Stimulated activated CD4-positive, alpha-beta T cell treated with anti-CD3 and anti-CD28 coated beads, Interleukin-12 subunit alpha, Interleukin-12 subunit beta, amount 100 ng/mL, for 4 hours (primary cell): ENCODE measurements at regions not wholly inside any gene's neighbourhood (a gene's known extent, or its start where the extent isn't known, plus 50 kb on each side); places are given as distances from the start of the nearest gene placed in this dataset.
"Not testable (repeated sequence)": the region's sequence is repeated elsewhere in the genome, so short reads cannot be mapped to it uniquely, and the experiment has no call there.

ENCODE experiments used
- DNase-seq: peaks from one replicate; pipeline ENCODE4 v3.0.0-alpha.2; 2020

DNA sequence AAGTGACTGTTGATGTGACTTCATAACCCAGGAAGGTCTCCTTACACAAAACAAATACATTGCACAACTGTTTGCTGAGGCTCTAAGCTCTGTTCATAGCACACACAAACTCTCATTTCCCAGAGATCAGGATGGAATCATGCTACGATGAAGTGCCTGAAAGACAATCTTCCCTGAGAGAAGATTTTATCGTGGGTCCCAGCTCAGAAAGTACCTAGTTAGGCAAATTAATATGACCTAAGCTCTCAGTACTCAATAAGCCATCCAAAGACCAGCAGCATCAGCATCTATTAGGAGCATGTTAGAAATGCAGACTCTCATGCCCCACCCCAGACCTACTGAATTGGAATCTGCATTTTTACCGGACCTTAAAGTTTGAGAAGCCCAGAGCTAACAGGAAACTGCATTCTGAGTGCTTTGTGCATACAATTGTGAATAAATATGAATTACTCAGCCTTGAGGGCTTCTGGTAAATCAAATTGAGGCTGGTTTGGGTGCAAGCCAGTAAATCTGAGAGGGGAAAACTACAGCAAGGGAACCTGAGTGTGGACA is 161.5 kb upstream of the C2CD4B start:
- no peak for DNase-seq

DNA sequence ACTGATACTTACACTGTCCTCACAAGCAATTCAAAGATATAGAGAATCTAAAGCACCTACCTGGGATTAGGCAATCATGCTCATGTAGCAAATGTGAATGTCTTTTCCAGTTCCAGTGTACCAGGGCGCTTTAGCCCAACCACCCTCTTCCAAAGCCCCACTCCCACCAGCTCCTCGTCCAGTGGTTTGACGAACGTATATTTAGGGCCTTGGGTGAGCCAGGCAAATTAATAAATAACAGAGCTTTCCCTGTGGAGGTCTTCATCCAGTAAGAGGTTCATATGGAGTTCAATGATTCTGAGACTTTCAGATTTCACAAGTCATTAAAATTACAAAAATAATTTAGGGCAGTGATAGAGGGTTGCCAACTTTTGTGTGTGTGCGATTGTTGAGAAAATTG is 162.3 kb upstream of the C2CD4B start:
- DNase-seq = no peak

DNA sequence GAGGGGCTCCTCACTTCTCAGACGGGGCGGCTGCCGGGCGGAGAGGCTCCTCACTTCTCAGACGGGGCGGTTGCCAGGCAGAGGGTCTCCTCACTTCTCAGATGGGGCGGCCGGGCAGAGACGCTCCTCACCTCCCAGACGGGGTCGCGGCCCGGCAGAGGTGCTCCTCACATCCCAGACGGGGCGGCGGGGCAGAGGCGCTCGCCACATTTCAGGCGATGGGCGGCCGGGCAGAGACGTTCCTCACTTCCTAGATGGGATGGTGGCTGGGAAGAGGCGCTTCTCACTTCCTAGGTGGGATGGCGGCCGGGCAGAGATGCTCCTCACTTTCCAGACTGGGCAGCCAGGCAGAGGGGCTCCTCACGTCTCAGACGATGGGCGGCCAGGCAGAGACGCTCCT is 167.4 kb upstream of the C2CD4B start:
- DNase-seq = not testable (repeated sequence)

DNA sequence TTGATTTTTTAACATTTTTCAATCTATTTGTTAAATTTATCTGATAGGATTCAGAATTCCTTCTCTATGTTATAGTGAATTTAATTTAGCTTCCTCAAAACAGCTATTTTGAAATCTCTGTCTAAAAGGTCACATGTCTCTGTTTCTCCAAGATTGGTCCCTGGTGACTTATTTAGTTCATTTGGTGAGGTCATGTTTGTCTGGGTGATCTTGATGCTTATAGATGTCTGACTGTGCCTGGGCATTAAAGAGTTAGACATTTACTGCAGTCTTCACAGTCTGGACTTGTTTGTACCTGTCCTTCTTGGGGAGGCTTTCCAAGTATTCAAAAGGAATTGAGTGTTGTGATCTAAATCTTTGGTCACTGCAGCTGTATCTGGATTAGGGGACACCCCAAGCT is 169.5 kb upstream of the C2CD4B start:
- DNase-seq = no peak

DNA sequence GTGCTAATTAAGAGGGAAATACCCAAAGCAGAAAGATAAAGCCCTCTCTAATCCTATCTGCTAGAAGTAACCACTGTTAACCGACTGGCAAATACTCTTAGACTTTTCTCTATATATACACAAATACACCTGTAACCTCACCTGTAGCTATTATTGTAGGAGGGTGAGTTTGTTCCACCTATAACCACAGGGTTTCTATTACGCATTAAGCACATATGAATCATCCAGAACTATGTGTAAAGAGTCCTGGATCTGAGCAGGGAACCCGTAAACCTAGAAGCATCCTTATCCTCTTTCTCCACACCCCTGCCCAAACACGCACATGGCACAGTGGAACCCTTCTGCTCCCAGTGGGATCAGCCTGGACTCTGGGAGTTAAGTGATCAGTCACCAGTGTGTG is 172.8 kb upstream of the C2CD4B start:
- DNase-seq = no peak

DNA sequence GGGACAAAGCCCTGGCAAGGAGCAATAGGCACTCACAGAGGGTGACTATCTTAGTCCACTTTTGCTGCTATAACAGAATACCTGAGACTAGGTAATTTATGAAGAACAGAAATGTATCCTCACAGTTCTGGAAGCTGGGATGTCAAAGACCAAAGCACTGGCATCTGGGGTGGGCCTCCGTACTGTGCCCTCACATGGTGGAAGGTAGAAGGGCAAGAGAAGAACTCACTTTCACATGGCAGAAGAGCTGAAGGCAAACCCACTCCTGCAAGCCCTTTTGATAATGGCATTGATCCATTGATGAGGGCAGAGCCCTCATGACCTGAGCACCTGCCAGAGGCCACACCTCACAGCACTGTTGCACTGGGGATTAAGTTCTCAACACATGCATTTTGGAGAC is 173.4 kb upstream of the C2CD4B start:
- DNase-seq = no peak

DNA sequence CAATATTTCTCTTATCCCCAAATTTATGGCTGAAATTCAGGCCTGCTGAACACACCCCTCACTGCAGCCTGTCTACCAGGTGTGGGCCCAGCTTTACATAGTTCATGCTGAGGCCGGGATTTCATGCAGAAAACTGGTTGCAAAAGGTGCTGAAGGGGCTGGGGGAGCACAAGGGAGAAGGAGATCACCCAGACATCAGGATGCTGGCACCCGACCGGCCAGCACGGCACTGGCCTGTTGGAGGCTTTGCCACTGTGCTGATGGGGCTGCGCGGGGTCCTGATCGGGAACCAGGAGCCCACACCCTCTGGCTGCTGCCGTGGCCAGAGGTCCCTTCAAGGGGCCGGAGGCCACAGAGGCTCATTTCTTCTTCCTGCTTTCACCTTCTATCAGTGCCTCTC is 177.9 kb upstream of the C2CD4B start:
- DNase-seq = no peak

DNA sequence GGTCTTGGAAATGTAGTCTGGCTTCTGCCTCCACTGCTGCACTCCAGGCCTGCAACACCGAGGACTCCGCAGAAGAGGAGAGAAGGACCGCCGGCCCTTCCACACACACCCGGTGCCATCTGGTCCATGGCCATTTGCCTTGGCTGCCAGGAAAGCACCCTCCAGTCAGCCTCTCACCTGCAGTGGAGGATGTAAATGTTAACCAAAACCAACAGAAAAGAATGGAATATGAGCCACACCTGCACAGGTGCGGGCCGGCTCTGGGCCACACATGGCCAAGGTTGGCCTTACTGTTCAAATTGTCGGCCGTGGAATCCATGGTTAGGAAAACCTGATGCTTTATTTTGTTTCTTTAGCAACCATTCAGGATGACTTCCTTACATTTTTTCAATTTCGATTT is 178.3 kb upstream of the C2CD4B start:
- no peak for DNase-seq

DNA sequence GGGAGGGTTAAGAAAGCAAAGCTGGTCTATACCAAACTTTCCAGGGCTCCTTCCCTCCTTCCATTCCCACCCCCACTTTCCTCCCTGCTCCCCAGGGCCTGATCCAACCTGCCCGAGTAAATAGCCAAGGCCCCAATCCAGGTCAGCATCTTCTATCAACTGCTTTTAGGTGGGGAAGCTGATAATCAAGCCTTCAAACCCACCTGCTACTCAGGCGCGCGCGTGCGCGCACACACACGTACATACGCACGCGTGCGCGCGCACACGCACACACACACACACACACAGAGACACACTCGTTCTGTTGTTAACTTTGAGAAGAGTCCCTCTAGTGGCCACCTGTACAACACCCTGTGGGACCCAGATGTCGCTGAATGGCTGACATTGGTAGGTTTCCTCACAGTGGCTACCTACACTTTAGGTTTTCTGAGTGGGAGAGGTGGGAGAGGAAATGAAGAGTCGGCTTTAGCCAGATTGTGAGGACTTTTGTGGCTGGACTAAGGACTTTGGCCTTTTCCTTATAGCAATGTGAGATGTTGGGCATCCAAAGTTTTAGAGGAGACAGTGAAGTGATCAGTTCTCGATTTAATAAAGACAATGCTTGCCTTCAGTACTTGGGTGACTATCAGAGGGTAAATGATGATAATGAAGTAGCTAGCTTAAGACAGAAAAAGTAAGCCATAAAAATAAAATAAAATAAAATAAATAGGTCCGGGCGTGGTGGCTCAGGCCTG is 179.9 kb upstream of the C2CD4B start:
- peak; percentile 22 for DNase-seq

DNA sequence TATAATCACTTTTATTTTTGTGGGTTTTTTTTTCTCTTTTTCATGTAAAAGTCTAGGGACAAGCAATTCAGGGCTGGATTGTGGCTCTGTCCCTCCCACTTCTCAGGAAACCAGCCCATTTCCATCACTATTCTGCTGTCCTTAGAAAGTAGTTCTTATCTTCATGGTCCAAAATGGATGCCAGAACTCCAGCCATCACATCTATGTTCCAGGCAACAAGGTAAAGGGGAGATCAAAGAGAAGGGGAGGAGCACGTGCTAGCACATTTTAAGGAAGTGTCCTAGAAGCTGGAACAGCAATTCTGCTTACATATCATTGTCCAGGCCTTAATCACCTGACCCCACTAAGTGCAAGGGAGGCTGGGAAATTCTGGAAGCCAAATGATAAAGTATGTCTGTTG is 181.1 kb upstream of the C2CD4B start:
- DNase-seq = no peak

DNA sequence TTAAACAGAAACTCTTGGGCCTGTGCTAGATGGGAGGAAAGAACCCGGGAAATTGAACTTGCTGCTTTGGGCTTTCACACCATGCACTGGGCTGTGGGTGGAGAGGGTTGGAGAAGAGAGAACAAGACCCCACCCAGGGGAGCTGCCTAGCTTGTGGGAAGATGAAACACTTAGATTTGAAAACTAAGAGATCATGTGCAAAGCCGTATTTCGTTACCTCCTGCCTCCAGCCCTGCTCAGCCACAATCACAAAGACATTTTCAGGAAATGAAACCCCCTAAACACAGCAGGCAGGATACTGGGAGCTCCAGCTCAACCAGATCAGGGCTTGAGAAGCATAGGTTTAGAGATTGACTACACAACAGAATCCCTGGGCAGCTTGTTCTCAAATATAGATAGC is 183.0 kb upstream of the C2CD4B start:
- no peak for DNase-seq

DNA sequence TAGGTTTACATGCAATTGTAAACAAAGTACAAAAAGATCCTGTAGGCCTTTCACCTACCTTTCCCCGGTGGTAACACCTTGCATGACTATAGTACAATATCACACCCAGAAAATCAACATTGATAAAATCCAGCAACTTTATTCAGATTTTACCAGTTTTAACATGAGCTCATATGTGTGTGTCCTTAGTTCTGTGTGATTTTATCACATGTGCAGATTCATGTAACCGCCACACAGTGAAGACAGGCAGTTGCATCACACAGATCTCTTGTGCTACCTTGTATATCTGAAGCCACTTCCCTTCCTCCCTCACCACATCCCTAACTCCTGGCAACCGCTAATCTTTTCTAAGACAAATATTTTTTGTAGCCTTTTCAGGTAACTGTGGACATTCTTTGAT is 183.5 kb upstream of the C2CD4B start:
- no peak for DNase-seq

DNA sequence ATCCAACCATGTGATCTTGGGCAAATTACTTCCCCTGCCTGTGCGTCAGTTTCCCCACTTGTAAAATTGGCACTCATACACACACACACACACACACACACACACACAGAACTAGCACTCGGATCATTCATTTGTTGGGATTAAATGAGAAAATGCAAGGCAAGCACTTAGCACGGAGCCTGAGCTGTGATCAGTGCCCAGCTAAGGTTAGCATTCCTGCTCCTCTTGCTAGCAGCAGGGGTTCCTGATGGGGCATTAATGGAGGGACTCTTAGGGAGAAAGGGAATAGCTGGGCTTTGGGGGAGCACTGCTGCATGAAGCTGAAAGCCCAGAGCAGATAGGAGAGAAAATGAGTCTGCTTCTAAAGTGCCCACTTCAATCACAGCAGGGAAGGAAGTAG is 187.7 kb upstream of the C2CD4B start:
- no peak for DNase-seq

DNA sequence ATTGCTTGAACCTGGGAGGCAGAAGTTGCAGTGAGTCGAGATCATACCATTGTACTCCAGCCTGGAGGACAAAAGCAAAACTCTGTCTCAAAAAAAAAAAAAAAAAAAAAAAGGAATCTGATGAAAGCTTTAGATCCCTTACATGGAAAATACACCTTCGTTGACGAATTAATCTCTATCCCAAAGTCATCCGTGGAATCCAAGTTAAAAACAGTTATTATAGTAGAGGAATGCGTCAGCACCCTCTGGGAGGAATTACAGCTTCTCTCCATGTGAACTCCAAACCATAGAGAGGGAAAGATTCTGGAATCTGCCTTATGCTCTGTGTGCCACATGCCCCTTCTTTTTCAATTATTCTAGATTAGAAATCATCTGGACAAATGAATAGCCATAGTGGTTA is 192.3 kb upstream of the C2CD4B start:
- no peak for DNase-seq

DNA sequence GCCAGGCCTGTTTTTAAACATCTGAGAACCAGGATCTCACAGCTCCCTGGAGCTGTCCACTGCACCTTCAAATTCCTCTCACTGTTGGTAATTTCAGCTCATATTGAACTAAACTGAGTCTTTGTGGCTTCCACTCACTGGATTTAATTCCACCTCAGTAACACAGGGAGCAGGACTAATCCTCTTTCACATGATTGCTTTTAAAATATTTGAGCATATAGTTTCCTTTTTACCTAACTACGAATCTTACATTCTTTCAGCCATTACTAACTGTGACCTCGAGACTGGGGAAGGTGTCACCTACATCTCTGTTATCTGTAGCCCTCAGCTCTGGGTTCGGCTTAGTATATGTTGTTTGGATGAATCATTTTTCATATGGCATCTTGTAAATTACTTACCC is 194.3 kb upstream of the C2CD4B start:
- DNase-seq = no peak

DNA sequence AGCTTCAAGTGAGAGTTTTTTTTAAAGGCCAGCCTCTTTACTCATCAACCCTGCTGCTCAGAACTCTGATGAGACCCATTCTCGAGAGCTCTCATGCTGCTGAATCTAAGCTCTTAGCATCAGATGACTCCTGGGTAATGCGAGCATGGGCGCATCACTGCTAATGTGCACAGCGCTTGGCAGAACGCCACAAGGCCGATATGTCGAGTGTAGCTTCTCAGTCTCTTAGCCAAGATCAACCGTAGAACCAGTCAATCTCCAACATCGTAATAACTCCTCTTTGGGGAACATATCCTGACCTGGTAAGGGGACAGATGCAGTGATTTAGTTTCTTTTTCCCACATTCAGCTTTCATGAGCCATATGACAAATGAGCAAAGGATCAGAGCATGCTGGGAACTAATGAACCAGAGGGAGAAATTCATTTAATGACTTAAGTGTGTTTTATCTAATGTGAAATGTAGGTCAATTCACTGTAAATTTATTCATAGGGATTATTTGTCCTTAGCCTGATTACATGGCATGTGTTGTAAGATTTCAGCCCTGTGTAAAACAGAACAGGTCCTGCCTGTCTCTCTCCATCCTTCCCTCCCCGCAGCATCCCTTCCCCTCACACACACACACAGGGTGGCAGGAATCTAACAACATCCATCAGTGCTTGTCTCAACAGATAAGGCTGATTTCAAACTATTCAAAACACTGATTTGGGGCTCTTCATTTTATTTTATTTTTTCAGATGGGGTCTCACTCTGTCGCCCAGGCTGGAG is 195.4 kb upstream of the C2CD4B start:
- no peak for DNase-seq

DNA sequence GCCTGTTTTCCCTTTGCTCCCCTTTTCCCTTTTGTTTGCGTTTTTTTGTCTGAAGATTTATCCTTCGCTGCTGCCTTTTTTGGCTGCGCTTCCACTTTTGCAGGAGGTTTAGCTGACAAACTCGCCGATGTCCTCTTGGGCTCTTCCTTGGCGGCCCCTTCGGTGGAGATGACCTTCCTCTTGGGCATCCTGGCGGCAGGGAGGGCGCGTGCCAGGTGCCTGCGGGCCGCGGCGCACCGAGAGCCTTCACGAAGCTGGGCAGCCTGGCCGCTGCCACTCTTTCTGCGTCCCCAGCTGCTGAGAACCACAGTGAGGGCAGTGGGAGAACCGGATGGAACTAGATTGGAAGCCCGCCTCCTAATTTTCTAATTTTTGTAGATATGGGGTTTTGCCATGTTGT is 197.1 kb upstream of the C2CD4B start:
- no peak for DNase-seq

DNA sequence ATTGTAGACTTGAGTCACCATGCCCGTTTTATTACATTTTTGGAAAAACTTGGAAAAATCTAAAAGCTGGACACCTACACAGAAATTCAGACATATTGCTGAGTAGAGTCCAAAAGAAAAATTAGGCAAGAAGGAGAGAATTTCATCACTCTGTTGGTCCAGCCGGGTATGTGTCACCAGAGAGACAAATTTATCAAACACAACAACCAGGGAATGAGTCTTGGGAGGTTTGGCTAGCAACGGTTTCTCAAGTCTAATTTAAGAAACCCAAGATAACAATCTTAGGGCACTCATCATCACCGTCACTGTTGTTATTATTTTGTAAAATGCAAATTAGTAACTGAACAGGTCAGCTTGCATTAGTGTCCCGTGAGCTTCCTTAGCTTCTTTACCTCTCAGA is 197.5 kb upstream of the C2CD4B start:
- no peak for DNase-seq

DNA sequence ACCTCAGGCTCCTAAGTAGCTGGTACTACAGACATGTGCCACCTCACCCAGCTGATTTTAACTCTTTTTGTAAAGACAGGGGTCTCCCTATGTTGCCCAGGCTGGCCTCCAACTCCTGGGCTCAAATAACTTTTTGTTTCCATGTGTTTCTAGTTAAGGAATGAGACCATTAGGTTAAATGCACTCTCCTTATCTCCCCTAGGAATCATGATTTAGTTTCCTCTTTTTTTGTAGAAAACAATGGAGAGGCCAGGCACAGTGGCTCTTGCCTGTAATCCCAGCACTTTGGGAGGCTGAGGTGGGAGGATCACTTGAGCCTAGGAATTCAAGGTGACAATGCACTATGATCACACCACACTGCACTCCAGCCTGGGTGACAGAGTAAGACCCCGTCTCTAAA is 198.8 kb upstream of the C2CD4B start:
- no peak for DNase-seq

DNA sequence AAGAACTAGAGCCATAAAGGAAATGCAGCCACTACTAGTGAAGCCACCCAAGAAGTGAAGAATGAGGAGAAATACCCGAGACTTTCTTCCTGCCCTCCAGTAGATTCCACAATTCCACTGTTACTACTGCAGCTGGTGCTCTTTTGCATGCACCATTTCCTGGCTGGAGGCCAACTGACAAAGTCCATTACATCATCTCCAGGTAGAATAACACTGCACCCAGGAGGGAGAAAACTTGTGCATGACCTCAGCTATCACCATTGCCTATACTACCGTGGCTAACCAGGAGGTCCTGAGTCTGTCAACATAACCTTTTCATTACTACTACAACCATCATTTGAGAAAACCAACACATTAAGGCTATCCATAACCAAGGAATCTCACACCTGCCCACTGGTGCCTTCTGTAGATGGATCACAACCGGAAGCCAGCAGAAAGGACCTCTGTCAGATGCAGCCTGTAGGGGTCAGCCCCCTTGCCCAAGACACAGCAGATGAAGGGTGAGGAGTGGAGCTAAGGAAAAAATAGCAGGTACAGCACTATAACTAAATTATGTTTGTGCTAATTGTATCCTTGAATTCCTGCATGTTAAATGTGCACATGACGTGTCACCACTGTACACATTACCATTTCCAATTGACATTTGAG is 200.8 kb upstream of the C2CD4B start:
- no peak for DNase-seq

DNA sequence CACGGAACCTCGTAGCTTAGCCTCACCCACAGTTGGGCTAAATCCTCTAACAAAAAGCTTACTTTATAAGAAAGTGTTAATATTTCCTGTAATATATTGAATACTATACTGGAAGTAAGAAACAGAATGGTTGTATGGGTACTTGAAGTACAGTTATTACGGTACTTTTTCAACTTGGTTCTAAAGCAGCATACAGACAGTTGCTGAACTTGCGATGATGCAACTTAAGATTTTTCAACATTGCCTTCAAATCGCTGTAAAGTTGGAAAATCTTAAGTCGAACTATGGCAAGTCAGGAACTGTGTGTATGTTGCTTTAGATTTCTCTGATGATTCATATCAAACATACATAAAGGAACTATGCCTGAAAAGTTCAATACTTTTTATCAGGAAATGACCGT is 204.4 kb upstream of the C2CD4B start:
- no peak for DNase-seq

DNA sequence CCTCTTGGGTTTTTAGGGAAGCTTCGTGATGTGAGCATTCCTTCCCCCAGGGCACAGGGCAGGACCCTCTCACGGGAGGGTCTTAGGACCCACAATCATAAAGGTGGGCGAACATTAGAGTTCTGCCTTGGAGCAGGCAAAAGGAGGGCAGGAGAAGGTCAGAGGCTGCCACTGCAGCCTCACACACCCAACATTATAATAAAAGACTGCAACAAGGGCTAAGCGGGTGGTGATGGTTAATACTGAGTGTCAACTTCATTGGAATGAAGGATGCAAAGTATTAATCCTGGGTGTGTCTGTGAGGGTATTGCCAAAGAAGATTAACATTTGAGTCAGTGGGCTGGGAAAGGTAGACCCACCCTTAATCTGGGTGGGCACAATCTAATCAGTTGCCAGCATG is 206.6 kb upstream of the C2CD4B start:
- DNase-seq = not testable (repeated sequence)

DNA sequence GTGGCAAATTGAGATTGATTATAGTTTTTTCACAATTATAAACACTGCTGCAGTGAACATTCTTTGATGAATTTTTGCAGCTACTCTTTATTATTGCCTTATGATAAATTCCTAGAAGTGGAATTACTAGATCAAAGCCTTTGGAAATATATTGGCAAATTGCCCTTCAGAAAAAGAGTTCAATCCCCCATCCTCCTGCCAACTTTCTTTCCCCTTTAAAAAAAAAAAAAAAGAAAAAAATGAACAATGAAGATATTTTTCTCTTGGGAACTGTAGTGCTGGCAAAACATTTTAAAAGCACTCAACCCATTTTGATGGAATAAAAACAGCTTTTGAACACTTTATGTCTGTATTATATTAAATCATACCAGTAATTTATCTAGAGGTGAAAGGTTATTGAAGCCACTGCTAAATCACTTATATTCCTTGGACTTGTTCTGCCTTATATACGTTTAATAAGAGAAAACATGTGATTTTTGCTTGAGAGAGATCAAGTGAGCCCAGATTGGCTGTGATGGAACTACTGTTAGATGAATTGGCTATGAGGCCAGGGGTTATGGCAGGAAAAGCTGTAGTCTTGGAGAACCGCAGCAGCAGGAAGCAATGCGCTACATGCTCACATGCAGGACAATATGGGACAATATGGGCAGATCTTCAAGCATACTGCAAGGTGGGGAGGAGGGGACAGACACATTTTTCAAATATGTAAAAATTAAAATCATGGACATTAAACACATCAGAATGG is 212.8 kb upstream of the C2CD4B start:
- DNase-seq = no peak
